Neural progenitor cell (in vitro differentiated cells): ENCODE measurements at regions not wholly inside any gene's neighbourhood (a gene's known extent, or its start where the extent isn't known, plus 50 kb on each side); places are given as distances from the start of the nearest gene placed in this dataset.

ENCODE experiments used
- EZH2phosphoT487 ChIP-seq: fragments of 200-600 bp; sonication (generic); IDR thresholded peaks from 2 replicates; pipeline ENCODE4 v1.6.1; 2017; ENCODE audit warnings: antibody characterized with exemption
- TF ChIP-seq, protein P1 (sequence below): fragments of 200-600 bp; sonication (generic); IDR thresholded peaks from 2 replicates; pipeline ENCODE4 v1.5.1; 2017; ENCODE audit warnings: antibody characterized with exemption, mild to moderate bottlenecking

GRCh38 chr14:61643555-61643954 is 51.8 kb upstream of the HIF1A start:
- TF ChIP-seq, protein P1, sequence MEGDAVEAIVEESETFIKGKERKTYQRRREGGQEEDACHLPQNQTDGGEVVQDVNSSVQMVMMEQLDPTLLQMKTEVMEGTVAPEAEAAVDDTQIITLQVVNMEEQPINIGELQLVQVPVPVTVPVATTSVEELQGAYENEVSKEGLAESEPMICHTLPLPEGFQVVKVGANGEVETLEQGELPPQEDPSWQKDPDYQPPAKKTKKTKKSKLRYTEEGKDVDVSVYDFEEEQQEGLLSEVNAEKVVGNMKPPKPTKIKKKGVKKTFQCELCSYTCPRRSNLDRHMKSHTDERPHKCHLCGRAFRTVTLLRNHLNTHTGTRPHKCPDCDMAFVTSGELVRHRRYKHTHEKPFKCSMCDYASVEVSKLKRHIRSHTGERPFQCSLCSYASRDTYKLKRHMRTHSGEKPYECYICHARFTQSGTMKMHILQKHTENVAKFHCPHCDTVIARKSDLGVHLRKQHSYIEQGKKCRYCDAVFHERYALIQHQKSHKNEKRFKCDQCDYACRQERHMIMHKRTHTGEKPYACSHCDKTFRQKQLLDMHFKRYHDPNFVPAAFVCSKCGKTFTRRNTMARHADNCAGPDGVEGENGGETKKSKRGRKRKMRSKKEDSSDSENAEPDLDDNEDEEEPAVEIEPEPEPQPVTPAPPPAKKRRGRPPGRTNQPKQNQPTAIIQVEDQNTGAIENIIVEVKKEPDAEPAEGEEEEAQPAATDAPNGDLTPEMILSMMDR, result no peak
- no peak for TF ChIP-seq EZH2phosphoT487
